AML-193 (cell line): ENCODE measurements at regions not wholly inside any gene's neighbourhood (a gene's known extent, or its start where the extent isn't known, plus 50 kb on each side); places are given as distances from the start of the nearest gene placed in this dataset.

Experiments
- DNase-seq, 2 experiments: peaks; one replicate each; lab custom pipeline; 2025; lab: John Stamatoyannopoulos, UW

GRCh38 chr7:41832941-41833340, 130.1 kb upstream of the INHBA start:
- no peak for DNase-seq

GRCh38 chr7:41830271-41830670, 127.4 kb upstream of the INHBA start:
- DNase-seq, result no peak

- no peak for DNase-seq
Observed at GRCh38 chr7:41828911-41829310, 126.0 kb upstream of the INHBA start.

DNA sequence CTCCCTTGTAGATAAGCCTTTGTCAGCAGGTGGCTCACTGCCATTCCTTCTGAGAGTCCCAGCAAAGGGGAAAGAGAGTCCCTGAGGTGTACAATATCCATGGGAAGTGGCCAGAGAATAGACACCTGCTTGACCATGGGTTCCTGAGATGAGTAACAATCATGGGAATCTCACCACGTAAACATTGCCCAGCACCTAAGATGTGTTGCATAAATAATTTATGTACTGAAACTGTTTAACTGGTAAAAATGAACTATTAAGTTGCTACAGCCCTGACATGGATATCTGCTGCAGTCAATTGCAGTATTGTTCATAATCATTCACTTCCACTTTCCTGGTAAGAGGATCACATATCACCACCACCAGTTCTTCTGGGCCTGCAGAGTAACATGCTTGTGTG, 123.8 kb upstream of the INHBA start:
- no peak for DNase-seq

DNA sequence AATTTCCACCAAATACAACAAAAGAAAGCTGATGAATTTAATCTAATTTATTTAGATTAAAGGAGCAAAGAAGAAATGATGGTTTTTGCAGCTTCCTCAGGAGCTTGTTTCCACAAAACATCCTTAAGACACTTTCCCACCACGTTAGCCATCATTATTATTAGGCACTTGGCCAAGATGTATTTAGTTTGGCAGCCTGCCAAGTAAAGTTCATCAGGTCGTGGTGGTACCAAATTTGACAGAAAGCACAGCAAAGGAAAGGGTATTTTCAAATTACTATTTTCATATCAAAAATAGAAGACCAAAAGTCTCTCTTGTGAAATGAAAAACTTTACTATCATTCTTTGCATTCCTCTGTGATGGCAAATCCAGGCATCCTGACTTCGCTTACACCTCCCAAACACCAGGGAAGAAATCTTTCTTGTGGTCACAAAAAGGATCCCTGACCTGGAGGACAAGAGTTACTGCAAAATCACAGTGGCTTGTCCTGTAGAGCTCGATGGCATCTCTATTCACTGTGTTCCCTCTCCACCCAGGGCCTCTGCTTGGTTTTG, 123.1 kb upstream of the INHBA start:
- no peak for DNase-seq

DNA sequence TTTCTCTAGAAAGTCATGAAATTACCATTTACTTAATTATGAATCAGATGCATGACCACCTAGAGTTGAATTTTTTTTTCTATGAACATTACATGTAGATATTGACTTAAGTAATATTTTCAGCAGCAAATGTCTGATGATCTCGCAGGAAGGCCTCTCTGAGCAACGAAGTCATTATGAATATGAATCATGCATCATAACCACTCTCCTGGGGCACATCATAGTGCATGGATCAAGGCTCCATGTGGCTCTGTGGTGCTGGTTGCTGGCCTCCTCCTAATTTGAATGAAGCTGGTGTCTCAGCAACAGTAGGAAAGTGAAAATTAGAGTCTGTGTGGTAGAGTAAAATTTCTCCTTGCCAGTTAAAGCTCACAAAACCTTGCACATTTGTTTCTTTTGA, 121.4 kb upstream of the INHBA start:
- no peak for DNase-seq

DNA sequence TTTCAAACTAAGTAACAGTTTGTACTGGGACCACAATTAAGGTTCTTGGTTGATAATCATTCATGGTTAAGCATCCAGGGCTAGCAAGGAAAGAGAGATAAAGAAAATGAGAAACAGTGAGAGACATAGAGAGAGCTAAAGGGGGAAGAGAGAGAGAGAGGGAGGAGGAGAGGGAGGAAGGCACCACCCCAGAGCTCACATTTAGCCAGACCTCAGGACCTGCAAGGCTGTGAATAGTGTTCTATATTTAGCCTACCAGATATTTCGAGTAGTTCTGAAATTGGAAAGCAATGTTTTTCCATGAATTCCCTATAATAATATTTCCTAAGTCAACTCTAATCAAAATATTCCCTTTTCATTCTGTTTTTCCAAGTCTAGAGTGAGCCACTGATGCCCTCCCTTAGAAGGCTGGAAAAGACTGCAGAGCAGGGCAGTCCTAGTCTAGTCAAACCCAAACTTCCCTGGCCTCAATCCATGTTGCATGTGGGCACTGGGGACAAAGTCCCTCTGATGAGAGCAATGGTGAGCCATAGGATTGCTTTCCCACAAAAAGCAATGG, 119.4 kb upstream of the INHBA start:
- no peak for DNase-seq

DNA sequence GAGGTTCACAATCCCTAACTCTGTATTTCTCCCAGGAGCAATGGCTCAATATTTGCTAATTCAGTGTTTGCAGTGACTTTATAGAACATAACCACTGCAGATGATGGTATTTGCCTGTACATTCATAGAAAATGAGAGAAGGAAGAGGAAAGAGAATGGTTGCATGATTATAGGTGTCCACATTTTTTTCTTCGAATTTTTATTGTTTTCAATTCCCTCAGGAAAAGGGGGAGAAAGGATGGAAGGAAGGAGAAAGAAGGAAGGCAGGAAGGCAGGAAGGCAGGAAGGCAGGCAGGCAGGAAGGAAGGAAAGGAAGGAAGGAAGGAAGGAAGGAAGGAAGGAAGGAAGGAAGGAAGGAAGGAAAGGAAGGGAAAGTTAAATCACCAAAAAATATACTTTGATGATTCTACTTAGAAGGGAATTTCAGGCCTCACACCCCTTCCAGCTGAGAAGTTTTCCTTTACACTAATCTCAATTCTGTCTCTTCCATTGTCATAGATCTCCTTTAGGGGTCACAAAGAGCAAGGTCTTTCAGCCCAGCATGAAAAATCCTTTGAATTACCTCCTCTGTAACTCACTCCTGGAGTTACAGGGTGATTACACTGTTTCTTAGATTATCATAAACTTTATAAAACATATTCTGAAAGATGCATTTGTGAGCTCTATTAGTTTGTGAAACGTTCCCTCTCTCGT, 118.8 kb upstream of the INHBA start:
- no peak for DNase-seq

GRCh38 chr7:41820111-41820671, 117.3 kb upstream of the INHBA start:
- no peak for DNase-seq

DNA sequence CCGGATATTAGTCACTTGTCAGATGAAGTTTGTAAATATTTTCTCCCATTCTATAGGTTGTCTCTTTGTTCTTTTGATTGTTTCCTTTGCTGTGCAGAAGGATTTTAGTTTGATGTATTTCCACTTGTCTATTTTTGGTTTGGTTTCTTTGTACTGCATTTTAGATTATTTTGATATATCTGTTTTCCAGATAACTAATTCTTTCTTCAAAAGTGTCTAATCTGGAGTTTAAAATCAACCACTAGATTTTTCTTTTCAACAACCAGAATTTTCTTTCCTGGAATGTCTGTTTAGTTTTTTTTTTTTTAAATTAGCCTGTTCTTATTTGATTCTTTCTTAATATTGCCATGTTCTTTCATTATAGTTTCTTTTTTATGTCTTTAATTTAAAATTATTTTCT, 116.8 kb upstream of the INHBA start:
- DNase-seq, result no peak

DNA sequence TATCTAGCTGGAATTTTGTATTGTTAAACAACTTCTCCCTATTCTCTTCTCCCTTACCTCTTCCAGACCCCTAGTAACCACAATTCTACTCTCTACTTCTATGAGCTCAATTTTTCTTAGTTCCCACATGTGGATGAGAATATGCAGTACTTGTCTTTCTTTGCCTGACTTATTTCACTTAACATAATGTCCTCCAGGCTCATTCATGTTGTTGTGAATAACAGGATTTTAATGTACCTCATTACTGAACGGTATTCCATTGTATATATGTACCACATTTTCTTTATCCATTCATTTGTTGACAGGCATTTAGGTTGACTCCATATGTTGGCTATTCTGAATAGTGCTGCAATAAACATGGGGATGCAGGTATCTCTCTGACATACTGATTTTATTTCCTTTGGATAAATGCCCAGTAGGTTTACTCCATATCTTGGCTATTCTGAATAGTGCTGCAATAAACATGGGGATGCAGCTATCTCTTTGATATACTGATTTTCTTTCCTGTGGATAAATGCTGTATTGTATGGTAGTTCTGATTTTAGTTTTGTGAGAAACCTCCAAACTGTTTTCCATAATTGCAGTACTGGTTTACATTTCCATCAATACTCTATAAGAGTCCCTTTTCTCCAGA, 116.0 kb upstream of the INHBA start:
- DNase-seq, result no peak

DNA sequence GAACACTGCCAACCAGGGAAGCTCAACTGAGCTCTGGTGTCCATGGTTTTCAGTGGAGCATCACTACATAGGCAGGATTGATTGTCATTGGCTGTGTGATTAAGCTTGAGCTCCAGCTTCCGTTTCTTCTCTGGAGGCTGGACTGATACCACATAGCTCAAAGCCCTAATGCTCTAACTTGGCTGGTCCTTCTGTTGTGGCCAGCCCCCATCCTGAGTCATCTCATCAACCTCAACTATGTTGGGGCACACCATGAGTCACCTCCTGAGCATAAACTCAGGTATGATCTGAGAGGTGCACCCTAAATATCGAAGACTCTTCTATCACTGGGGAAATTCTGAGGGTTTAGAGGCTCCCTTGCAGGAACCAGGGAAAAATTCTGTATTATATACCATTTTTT, 114.5 kb upstream of the INHBA start:
- no peak for DNase-seq

DNA sequence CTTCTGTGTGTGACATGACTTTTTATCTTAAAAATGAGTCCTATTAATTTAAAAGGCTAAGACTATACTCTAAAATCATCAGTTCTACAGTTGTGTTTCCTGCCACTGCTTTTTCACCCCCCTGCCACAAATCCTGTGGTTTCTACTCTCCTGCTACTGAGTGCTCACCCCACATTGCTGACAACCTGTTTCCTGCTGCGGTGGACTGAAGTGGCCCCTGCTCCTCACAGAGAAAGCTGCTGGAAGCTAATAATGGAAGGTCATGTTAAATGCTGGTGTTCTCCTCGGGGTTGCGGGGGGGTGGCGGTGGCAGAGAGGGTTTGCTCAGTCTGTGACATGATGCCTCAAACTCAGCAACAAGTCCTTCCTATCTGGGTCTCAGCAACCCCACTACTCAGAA, 113.2 kb upstream of the INHBA start:
- peak; percentile 82 to 83 for DNase-seq

- no peak for DNase-seq
Observed at GRCh38 chr7:41814888-41815287, 112.0 kb upstream of the INHBA start.

GRCh38 chr7:41813286-41813685, 110.4 kb upstream of the INHBA start:
- DNase-seq, result no peak

DNA sequence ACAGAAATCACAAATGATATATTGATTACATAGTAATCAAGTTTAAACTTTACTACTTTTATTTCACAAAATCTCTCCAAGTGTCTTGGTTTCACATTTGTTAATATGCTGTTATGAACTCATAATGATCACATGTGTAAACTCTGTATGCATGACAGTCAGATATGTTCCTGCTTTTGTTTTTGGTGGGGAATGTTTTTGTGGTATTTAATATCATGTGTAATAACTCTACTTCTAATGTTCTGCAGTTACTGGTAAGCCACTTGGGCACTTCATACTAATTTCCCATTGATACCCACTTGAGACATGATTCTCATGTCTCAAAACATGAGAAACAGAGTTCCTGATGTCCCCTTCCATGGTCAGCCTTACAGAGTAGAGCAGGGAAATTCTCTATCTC, 109.1 kb upstream of the INHBA start:
- no peak for DNase-seq

GRCh38 chr7:41809940-41810576, 107.2 kb upstream of the INHBA start:
- no peak for DNase-seq

- peak in 1 of 2 experiments; percentile 20 for DNase-seq
Observed at GRCh38 chr7:41809529-41809939, 106.6 kb upstream of the INHBA start.

DNA sequence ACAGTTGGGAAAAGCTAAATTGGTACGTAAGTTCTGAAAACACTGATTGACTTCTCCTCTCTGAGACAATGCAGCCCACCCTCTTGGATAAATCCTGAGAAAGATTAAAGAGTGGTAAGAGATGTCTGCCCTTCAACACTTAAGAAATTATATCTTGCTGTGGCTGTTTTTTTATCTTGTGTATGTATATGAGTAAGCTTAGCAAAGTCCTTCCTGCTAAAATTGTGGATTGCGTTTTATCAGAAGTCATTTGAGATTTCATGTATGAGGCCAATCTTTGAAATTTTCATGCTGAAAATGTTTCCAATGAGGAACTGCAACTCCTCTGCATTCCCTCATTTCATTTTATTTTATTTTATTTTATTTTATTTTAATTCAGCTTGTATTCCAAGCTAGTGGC, 106.2 kb upstream of the INHBA start:
- DNase-seq, result no peak

GRCh38 chr7:41808541-41808940, 105.7 kb upstream of the INHBA start:
- DNase-seq, result no peak

DNA sequence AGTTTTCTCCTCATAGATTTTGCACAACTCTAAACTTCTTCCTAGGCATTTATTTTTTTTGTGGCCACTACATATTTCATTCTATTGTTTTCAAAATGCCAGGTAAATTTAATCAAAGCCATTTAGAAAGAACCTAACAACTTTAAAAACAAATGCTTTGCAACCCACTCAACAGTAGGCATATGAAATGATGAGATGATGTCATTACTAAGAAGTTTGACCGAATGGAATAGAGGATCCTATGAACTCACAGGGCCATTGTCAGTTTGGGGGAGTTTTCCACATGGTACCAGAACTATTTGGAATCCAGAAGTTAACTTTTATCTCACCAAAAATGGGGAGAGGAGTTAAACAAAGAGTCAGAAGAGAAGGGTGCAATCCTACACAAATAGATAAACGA, 100.7 kb upstream of the INHBA start:
- no peak for DNase-seq

DNA sequence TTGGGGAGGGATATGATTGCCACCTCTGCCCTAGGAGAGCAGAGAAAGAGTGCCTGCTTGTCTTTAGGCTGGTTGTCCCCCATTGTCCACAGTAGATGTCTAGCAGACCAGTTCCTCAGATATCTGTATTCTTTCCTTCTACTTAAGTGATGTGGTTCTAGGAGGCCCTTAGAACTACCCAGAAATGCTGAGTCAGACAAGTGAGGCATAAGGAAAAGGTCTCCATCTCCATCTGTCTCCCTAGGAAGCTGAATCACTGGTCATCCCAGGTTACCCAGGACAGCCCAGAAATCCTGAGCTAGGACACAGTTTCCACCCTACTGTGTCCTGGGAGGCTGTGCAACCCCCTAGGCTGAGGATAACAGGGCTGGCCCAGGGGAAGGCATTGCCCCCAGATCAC, 93.4 kb upstream of the INHBA start:
- no peak for DNase-seq
